Keratinocyte (primary cell): ENCODE measurements at regions not wholly inside any gene's neighbourhood (a gene's known extent, or its start where the extent isn't known, plus 50 kb on each side); places are given as distances from the start of the nearest gene placed in this dataset.
"Not testable (repeated sequence)": the region's sequence is repeated elsewhere in the genome, so short reads cannot be mapped to it uniquely, and the experiment has no call there.

Source experiments
- DNase-seq: peaks from one replicate; pipeline ENCODE4 v3.0.0-alpha.2; 2011; ENCODE audit warnings: low read depth, missing footprints, low spot score
- FAIRE-seq: peaks from 2 replicates; lab custom pipeline; 2011; peaks lifted over from hg19 to GRCh38; lab: Jason Lieb, UNC
- H2AFZ ChIP-seq: 2 replicates; pipeline ENCODE4 v1.6.0; 2012; ENCODE audit warnings: low read length, control low read depth, inconsistent platforms; ENCODE audit not compliant: control insufficient read depth
- H3K27ac ChIP-seq: 2 replicates; pipeline ENCODE4 v1.5.1; 2011; ENCODE audit warnings: low read length; ENCODE audit not compliant: control insufficient read depth, insufficient read depth
- H3K27me3 ChIP-seq: 3 replicates; pipeline ENCODE4 v1.6.0; 2011; ENCODE audit warnings: low read length; ENCODE audit not compliant: control insufficient read depth, insufficient read depth; ENCODE audit errors: extremely low read depth
- H3K36me3 ChIP-seq, 2 experiments: 2 replicates in 1 of 2; 3 replicates in 1 of 2; pipeline ENCODE4 v1.5.1; 2011; ENCODE audit warnings: low read length in 2 of 2, mild to moderate bottlenecking in 1 of 2; ENCODE audit not compliant: control insufficient read depth in 2 of 2, insufficient read depth in 2 of 2; ENCODE audit errors: extremely low read depth in 1 of 2
- H3K4me1 ChIP-seq: 3 replicates; pipeline ENCODE4 v1.5.1; 2011; ENCODE audit warnings: low read length; ENCODE audit not compliant: control insufficient read depth, insufficient read depth; ENCODE audit errors: extremely low read depth
- H3K4me2 ChIP-seq: 3 replicates; pipeline ENCODE4 v1.6.0; 2011; ENCODE audit warnings: low read depth, low read length; ENCODE audit not compliant: control insufficient read depth, insufficient read depth; ENCODE audit errors: extremely low read depth
- H3K4me3 ChIP-seq, 3 experiments: fragments of 200-600 bp in 1 of 3; sonication (generic) in 1 of 3; 2 replicates in 2 of 3; 3 replicates in 1 of 3; pipeline ENCODE4 v1.5.1; 2011 to 2016; ENCODE audit warnings: low read length in 3 of 3, mild to moderate bottlenecking in 3 of 3, control low read depth in 2 of 3, inconsistent platforms in 1 of 3, low read depth in 1 of 3, mixed read lengths in 1 of 3, mixed run types in 1 of 3, moderate library complexity in 1 of 3; ENCODE audit not compliant: control insufficient read depth in 2 of 3, insufficient read depth in 2 of 3; ENCODE audit errors: extremely low read depth in 1 of 3
- H3K79me2 ChIP-seq: 2 replicates; pipeline ENCODE4 v1.6.0; 2012; ENCODE audit warnings: low read length; ENCODE audit not compliant: control insufficient read depth, insufficient read depth
- H3K9ac ChIP-seq: 3 replicates; pipeline ENCODE4 v1.6.0; 2011; ENCODE audit warnings: low read length; ENCODE audit not compliant: control insufficient read depth, insufficient read depth; ENCODE audit errors: extremely low read depth
- H3K9me1 ChIP-seq: 3 replicates; pipeline ENCODE4 v1.6.0; 2011; ENCODE audit warnings: low read length; ENCODE audit not compliant: control insufficient read depth, insufficient read depth; ENCODE audit errors: extremely low read depth
- H3K9me3 ChIP-seq: 2 replicates; pipeline ENCODE4 v1.5.1; 2012; ENCODE audit warnings: low read depth, low read length; ENCODE audit not compliant: control insufficient read depth
- H4K20me1 ChIP-seq: 3 replicates; pipeline ENCODE4 v1.6.0; 2011; ENCODE audit warnings: low read length; ENCODE audit not compliant: control insufficient read depth, insufficient read depth; ENCODE audit errors: extremely low read depth
- CTCF ChIP-seq, 3 experiments: IDR thresholded peaks in 1 of 3; conservative IDR thresholded peaks in 1 of 3; optimal IDR thresholded peaks in 1 of 3; 2 replicates in 2 of 3; 3 replicates in 1 of 3; pipeline versions ENCODE3 to v1.5.1; 2011; ENCODE audit warnings: low read length in 3 of 3, mild to moderate bottlenecking in 3 of 3, moderate library complexity in 2 of 3, control low read depth in 1 of 3, inconsistent platforms in 1 of 3; ENCODE audit not compliant: insufficient read depth in 2 of 3; ENCODE audit errors: extremely low read depth in 1 of 3
- EZH2 ChIP-seq: IDR thresholded peaks from one replicate; pipeline ENCODE4 v1.6.1; 2012; ENCODE audit warnings: inconsistent platforms, mild to moderate bottlenecking, low read length, moderate library complexity
- dilution Hi-C: fragments of 300-500 bp; cut with MboI; formaldehyde crosslinking; loops from one replicate; pipeline ENCODE4 v1.7.0; 2020; ENCODE audit warnings: low sequenced_read_pairs; ENCODE audit not compliant: extremely low pct_ligation_motif_present

DNA sequence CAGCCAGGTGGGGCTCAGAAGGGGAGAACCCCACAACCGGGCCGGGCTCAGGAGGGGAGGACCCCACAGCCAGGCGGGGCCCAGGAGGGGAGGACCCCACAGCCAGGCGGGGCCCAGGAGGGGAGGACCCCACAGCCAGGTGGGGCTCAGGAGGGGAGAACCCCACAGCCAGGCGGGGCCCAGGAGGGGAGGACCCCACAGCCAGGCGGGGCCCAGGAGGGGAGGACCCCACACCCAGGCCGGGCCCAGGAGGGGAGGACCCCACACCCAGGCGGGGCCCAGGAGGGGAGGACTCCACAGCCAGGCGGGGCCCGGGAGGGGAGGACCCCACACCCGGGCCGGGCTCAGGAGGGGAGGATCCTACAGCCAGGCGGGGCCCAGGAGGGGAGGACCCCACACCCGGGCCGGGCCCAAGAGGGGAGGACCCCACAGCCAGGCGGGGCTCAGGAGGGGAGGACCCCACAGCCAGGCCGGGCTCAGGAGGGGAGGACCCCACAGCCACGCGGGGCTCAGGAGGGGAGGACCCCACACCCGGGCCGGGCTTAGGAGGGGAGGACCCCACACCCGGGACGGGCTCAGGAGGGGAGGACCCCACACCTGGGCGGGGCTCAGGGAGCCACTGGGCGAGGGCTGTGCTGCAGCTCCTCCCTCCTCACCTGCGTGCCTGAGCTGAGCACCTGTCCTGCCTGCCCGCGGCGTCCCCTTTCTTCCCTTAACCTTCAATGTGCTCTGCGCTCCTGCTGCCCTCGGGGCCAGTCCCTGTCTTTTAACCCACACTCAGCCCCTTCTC is 131.4 kb downstream of the IGLL1 start:
- H2AFZ ChIP-seq, dilution Hi-C loops, H3K27me3 ChIP-seq: not testable (repeated sequence)

GRCh38 chr22:23446796-23447350 is 133.2 kb downstream of the IGLL1 start:
- H3K27ac ChIP-seq, result no peak overlapping the region
- no peak for FAIRE-seq
- peaks cover 4% of the 10 kb centered on the region for H3K9me3 ChIP-seq
- no peak overlapping the region for H3K4me3 ChIP-seq
- no peak overlapping the region for H3K4me2 ChIP-seq
- no peak for TF ChIP-seq EZH2
- TF ChIP-seq CTCF (optimal IDR thresholded peaks at IDR 0.05 in 1 of 3, IDR thresholded peaks at IDR 0.05 in 1 of 3, conservative IDR thresholded peaks at IDR 0.05 in 1 of 3; ENCODE audit: extremely low read depth in 1 of 3, insufficient read depth in 2 of 3, low read length in 3 of 3), result no peak
- no peaks in the 10 kb centered on the region for H3K36me3 ChIP-seq
- H3K9ac ChIP-seq, result no peak overlapping the region
- no peak overlapping the region for H2AFZ ChIP-seq
- no peaks in the 10 kb centered on the region for H3K79me2 ChIP-seq
- H3K9me1 ChIP-seq, result no peaks in the 10 kb centered on the region
- dilution Hi-C loops, result no loop called here
- no peaks in the 10 kb centered on the region for H3K4me1 ChIP-seq
- no peaks in the 10 kb centered on the region for H3K27me3 ChIP-seq
- DNase-seq, result no peak
- no peaks in the 10 kb centered on the region for H4K20me1 ChIP-seq

More for the DNA sequence above, 131.4 kb downstream of the IGLL1 start:
- H3K9me3 ChIP-seq, H3K79me2 ChIP-seq, H3K36me3 ChIP-seq, H3K27ac ChIP-seq, H4K20me1 ChIP-seq, H3K4me3 ChIP-seq, H3K4me2 ChIP-seq, H3K4me1 ChIP-seq, H3K9me1 ChIP-seq, FAIRE-seq, H3K9ac ChIP-seq, DNase-seq: not testable (repeated sequence)

GRCh38 chr22:23446194-23446593 is 133.9 kb downstream of the IGLL1 start:
- H3K36me3 ChIP-seq, FAIRE-seq, H3K79me2 ChIP-seq, H4K20me1 ChIP-seq, H3K4me2 ChIP-seq, H3K9me3 ChIP-seq, DNase-seq, H3K27me3 ChIP-seq, H3K27ac ChIP-seq, H3K9ac ChIP-seq, H3K9me1 ChIP-seq, H3K4me3 ChIP-seq, H2AFZ ChIP-seq, dilution Hi-C loops, H3K4me1 ChIP-seq: not testable (repeated sequence)

- H3K9me3 ChIP-seq, H4K20me1 ChIP-seq, H2AFZ ChIP-seq, FAIRE-seq, H3K4me1 ChIP-seq, H3K9ac ChIP-seq, dilution Hi-C loops, H3K9me1 ChIP-seq, H3K79me2 ChIP-seq, H3K36me3 ChIP-seq, H3K4me2 ChIP-seq, H3K27ac ChIP-seq, H3K27me3 ChIP-seq, DNase-seq, H3K4me3 ChIP-seq: not testable (repeated sequence)
Measured at GRCh38 chr22:23443905-23444304, 136.2 kb downstream of the IGLL1 start.
